Adipose tissue (tissue), 3 donors: ENCODE measurements at regions not wholly inside any gene's neighbourhood (a gene's known extent, or its start where the extent isn't known, plus 50 kb on each side); places are given as distances from the start of the nearest gene placed in this dataset.

Source experiments
- H3K27ac ChIP-seq: one replicate; pipeline ENCODE4 v1.5.1; 2013; ENCODE audit warnings: low read depth, low read length
- WGBS, 3 donors: extraction: QIAGEN DNeasy Blood & Tissue Kit; methylation state at CpG; one replicate each; pipeline ENCODE4 v1.1.7; 2013; 5-methylcytosine and 5-hydroxymethylcytosine counted together
- donor health status: healthy with polysubstance abuse.
- donor health status: Bipolar disorder and iron deficiency.
- donor health status: healthy.

- 64 to 83% (median 82%) methylated on average over 2 of the region's 2 CpGs for WGBS, 3 donors
- no peak overlapping the region for H3K27ac ChIP-seq
Observed at GRCh38 chr1:208593306-208594006, 349.3 kb upstream of the PLXNA2 start.

- no peak overlapping the region for H3K27ac ChIP-seq
- 70 to 86% (median 79%) methylated on average over 3 of the region's 3 CpGs for WGBS, 3 donors
Observed at GRCh38 chr1:208595236-208595635, 351.1 kb upstream of the PLXNA2 start.

GRCh38 chr1:208595745-208596144 is 351.6 kb upstream of the PLXNA2 start:
- no peak overlapping the region for H3K27ac ChIP-seq
- WGBS, 3 donors: 53 to 67% (median 65%) methylated on average over 4 of the region's 4 CpGs

GRCh38 chr1:208597571-208597970 is 353.4 kb upstream of the PLXNA2 start:
- WGBS, 3 donors: 33 to 76% (median 71%) methylated on average over 1 of the region's 1 CpG
- no peak overlapping the region for H3K27ac ChIP-seq

- 76 to 93% (median 91%) methylated on average over 4 of the region's 4 CpGs for WGBS, 3 donors
- H3K27ac ChIP-seq: no peak overlapping the region
Observed at GRCh38 chr1:208598021-208598420, 353.8 kb upstream of the PLXNA2 start.

- no peak overlapping the region for H3K27ac ChIP-seq
- 74 to 86% (median 80%) methylated on average over 2 of the region's 2 CpGs for WGBS, 3 donors
Observed at GRCh38 chr1:208599063-208599462, 354.9 kb upstream of the PLXNA2 start.

- 31 to 61% (median 59%) methylated on average over 6 of the region's 6 CpGs for WGBS, 3 donors
- H3K27ac ChIP-seq: no peak overlapping the region
Observed at GRCh38 chr1:208600456-208601190, 356.4 kb upstream of the PLXNA2 start.

GRCh38 chr1:208601561-208601960 is 357.4 kb upstream of the PLXNA2 start:
- WGBS, 3 donors: 38 to 56% (median 43%) methylated on average over 3 of the region's 3 CpGs
- no peak overlapping the region for H3K27ac ChIP-seq

GRCh38 chr1:208603721-208604120 is 359.5 kb upstream of the PLXNA2 start:
- WGBS, 3 donors: 48 to 72% (median 63%) methylated on average over 2 of the region's 2 CpGs
- H3K27ac ChIP-seq: no peak overlapping the region

- H3K27ac ChIP-seq: no peak overlapping the region
- 54 to 65% (median 61%) methylated on average over 4 of the region's 4 CpGs for WGBS, 3 donors
Observed at GRCh38 chr1:208604295-208604694, 360.1 kb upstream of the PLXNA2 start.

GRCh38 chr1:208606959-208607358 is 362.8 kb upstream of the PLXNA2 start:
- no peak overlapping the region for H3K27ac ChIP-seq
- WGBS, 3 donors: 38 to 74% (median 70%) methylated on average over 3 of the region's 3 CpGs

- 75 to 94% (median 90%) methylated on average over 1 of the region's 1 CpG for WGBS, 3 donors
- no peak overlapping the region for H3K27ac ChIP-seq
Observed at GRCh38 chr1:208607616-208608015, 363.4 kb upstream of the PLXNA2 start.

- 57 to 95% (median 93%) methylated on average over 2 of the region's 2 CpGs for WGBS, 3 donors
- H3K27ac ChIP-seq: no peak overlapping the region
Observed at GRCh38 chr1:208614610-208615009, 370.4 kb upstream of the PLXNA2 start.

- H3K27ac ChIP-seq: no peak overlapping the region
Observed at GRCh38 chr1:208615371-208615770, 371.2 kb upstream of the PLXNA2 start.

GRCh38 chr1:208616776-208617175 is 372.6 kb upstream of the PLXNA2 start:
- no peak overlapping the region for H3K27ac ChIP-seq
- WGBS, 3 donors: 75 to 88% (median 86%) methylated on average over 3 of the region's 3 CpGs

- no peak overlapping the region for H3K27ac ChIP-seq
- WGBS, 3 donors: 76 to 85% (median 83%) methylated on average over 7 of the region's 7 CpGs
Observed at GRCh38 chr1:208628022-208628914, 384.1 kb upstream of the PLXNA2 start.

- WGBS, 3 donors: 64 to 82% (median 78%) methylated on average over 8 of the region's 8 CpGs
- H3K27ac ChIP-seq: no peak overlapping the region
Observed at GRCh38 chr1:208631092-208631491, 386.9 kb upstream of the PLXNA2 start.

- no peak overlapping the region for H3K27ac ChIP-seq
- 65 to 73% (median 71%) methylated on average over 4 of the region's 4 CpGs for WGBS, 3 donors
Observed at GRCh38 chr1:208631506-208631905, 387.3 kb upstream of the PLXNA2 start.
